ENCODE measurements at regions not wholly inside any gene's neighbourhood (a gene's known extent, or its start where the extent isn't known, plus 50 kb on each side); places are given as distances from the start of the nearest gene placed in this dataset.

GRCh38 chrX:126395909-126396308 is 156.7 kb downstream of the DCAF12L1 start:
- TF ChIP-seq, protein P1, sequence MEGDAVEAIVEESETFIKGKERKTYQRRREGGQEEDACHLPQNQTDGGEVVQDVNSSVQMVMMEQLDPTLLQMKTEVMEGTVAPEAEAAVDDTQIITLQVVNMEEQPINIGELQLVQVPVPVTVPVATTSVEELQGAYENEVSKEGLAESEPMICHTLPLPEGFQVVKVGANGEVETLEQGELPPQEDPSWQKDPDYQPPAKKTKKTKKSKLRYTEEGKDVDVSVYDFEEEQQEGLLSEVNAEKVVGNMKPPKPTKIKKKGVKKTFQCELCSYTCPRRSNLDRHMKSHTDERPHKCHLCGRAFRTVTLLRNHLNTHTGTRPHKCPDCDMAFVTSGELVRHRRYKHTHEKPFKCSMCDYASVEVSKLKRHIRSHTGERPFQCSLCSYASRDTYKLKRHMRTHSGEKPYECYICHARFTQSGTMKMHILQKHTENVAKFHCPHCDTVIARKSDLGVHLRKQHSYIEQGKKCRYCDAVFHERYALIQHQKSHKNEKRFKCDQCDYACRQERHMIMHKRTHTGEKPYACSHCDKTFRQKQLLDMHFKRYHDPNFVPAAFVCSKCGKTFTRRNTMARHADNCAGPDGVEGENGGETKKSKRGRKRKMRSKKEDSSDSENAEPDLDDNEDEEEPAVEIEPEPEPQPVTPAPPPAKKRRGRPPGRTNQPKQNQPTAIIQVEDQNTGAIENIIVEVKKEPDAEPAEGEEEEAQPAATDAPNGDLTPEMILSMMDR (IDR thresholded peaks at IDR 0.05; ENCODE audit: extremely low read depth, insufficient read depth, missing control alignments), result no peak
- DNase-seq (ENCODE audit: low spot score), result no peak
- in situ Hi-C loops (cut with MboI; ENCODE audit: low pct_unique_long_range_greater_than_20kb, low sequenced_read_pairs, unreplicated experiment), result no loop called here

GRCh38 chrX:126394681-126395080 is 157.9 kb downstream of the DCAF12L1 start:
- TF ChIP-seq, protein P1 (IDR thresholded peaks at IDR 0.05; ENCODE audit: extremely low read depth, insufficient read depth, missing control alignments), result no peak
- in situ Hi-C loops (cut with MboI; ENCODE audit: low pct_unique_long_range_greater_than_20kb, low sequenced_read_pairs, unreplicated experiment), result no loop called here
- no peak for DNase-seq (ENCODE audit: low spot score)

- no peak for DNase-seq (ENCODE audit: low spot score)
- in situ Hi-C loops (cut with MboI; ENCODE audit: low pct_unique_long_range_greater_than_20kb, low sequenced_read_pairs, unreplicated experiment), result no loop called here
- TF ChIP-seq, protein P1 (IDR thresholded peaks at IDR 0.05; ENCODE audit: extremely low read depth, insufficient read depth, missing control alignments), result no peak
Measured at GRCh38 chrX:126393284-126393683, 159.3 kb downstream of the DCAF12L1 start.

DNA sequence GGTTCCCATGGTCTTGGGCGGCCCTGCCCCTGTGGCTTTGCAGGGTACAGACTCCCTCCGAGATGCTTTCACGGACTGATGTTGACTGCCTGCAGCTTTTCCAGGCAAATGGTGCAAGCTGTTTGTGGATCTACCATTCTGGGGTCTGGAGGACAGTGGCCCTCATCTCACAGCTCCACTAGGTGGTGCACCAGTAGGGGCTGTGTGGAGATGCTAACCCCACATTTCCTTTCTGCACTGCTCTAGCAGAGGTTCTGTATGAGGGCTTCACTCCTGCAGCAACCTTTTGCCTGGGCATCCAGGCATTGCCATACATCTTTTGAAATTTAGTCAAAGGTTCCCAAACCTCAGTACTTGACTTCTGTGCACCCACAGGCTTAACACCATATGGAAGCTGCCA is 176.1 kb downstream of the DCAF12L1 start:
- TF ChIP-seq, protein P1 (IDR thresholded peaks at IDR 0.05; ENCODE audit: extremely low read depth, insufficient read depth, missing control alignments), result peak; percentile 15
- DNase-seq (ENCODE audit: low spot score), result no peak
- in situ Hi-C loops (cut with MboI; ENCODE audit: low pct_unique_long_range_greater_than_20kb, low sequenced_read_pairs, unreplicated experiment), result no loop called here

- in situ Hi-C loops (cut with MboI; ENCODE audit: low pct_unique_long_range_greater_than_20kb, low sequenced_read_pairs, unreplicated experiment), result no loop called here
- DNase-seq (ENCODE audit: low spot score), result no peak
- TF ChIP-seq, protein P1 (IDR thresholded peaks at IDR 0.05; ENCODE audit: extremely low read depth, insufficient read depth, missing control alignments), result no peak
Measured at GRCh38 chrX:126342859-126343258, 176.8 kb upstream of the DCAF12L2 start.

DNA sequence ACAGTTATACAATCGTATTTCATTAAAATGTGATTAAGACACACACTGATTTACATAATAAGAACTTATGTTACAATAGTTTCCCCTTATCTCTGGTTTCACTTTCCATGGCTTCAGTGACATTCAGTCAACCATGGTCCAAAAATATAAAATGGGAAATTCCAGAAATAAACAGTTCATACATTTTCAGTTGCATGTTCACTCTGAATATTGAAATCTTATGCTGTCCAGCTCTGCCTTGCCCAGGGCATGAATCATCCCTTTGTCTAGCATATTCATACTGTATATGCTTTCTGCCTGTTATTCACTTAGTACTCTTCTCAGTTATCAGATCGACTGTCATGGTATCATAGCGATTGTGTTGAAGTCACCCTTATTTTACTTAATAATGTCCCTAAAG is 173.8 kb upstream of the DCAF12L2 start:
- TF ChIP-seq, protein P1 (IDR thresholded peaks at IDR 0.05; ENCODE audit: extremely low read depth, insufficient read depth, missing control alignments), result no peak
- in situ Hi-C loops (cut with MboI; ENCODE audit: low pct_unique_long_range_greater_than_20kb, low sequenced_read_pairs, unreplicated experiment), result no loop called here
- no peak for DNase-seq (ENCODE audit: low spot score)

GRCh38 chrX:126338916-126339315 is 172.8 kb upstream of the DCAF12L2 start:
- in situ Hi-C loops (cut with MboI; ENCODE audit: low pct_unique_long_range_greater_than_20kb, low sequenced_read_pairs, unreplicated experiment), result no loop called here
- DNase-seq (ENCODE audit: low spot score), result no peak
- TF ChIP-seq, protein P1 (IDR thresholded peaks at IDR 0.05; ENCODE audit: extremely low read depth, insufficient read depth, missing control alignments), result no peak
